HG03135 (cell line): ENCODE measurements at regions not wholly inside any gene's neighbourhood (a gene's known extent, or its start where the extent isn't known, plus 50 kb on each side); places are given as distances from the start of the nearest gene placed in this dataset.
"Not testable (repeated sequence)": the region's sequence is repeated elsewhere in the genome, so short reads cannot be mapped to it uniquely, and the experiment has no call there.

Experiments used
- ATAC-seq: cut with Tn5 transposase; IDR thresholded peaks from one replicate; pipeline ENCODE4 v1.9.1; 2021; ENCODE audit warnings: mild to moderate bottlenecking, moderate library complexity; ENCODE audit not compliant: unreplicated experiment

DNA sequence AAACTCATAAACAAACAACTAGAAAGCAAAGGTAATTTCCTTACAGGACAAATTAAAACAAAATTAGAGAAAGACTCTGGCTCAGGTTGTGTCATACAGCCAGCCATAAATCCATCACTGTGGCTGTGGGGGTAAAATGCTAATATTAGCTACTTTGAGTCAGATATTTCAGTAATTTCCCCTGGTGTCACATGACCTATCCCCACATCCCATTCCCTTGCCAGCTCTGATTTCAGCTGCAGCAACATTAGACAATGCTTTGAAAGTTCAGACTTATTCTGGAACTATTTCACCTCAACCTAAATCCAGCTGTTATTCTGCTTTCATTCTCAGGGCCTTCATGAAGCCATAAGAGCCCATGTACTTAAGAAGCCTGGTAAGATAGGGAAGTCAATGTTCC lies 55.3 kb downstream of the RPL10L start:
- no peak for ATAC-seq

DNA sequence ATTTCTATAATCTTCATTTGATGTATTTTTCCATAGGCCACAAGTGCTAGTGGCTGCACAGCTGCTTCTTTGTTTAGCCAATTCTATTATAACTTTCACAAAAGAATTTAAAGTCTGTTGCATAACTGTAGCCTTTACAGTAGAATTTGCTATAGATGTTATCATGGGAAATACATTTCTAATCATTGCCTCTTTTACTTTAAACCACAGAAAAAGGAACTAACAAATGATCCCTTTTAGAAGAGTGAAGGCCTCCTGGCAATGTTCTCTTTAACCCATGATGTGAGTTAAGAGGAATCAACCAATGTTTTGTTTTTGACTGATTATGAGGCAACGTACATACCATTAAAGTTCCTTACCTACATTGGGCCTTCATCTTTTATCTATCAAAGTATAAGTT lies 68.8 kb downstream of the RPL10L start:
- ATAC-seq, result no peak

DNA sequence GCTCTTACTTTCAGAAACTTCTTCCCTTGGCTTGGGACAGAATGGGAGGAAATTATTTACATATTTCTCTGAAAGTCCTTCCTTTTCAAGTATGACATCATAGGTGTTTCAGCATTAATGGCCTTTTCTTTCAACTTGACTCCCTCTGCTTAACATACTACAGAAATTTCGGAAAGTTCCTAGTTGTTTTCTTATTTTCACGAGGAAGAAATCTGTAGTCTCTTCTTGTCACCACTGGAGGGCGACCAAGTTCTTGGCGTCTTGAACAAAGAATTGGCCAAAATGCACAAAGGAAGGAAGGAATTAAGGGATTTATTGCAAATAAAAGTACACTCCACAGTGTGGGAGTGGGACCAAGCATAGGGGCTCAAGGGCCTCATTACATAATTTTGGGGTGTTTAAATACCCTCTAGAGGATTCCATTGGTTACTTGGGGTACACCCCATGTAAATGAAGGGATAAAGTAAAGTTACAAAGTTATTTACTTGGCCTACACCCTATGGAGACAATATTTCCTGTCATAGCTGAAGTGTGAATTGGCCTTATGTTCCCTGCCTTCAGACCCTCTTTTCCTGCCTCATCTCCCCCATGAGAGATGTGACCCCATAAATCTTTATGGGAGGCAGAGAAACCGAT lies 70.4 kb downstream of the RPL10L start:
- no peak for ATAC-seq

GRCh38 chr14:46574978-46575375 lies 76.6 kb downstream of the RPL10L start:
- no peak for ATAC-seq

GRCh38 chr14:46574221-46574977 lies 77.2 kb downstream of the RPL10L start:
- ATAC-seq, result no peak

DNA sequence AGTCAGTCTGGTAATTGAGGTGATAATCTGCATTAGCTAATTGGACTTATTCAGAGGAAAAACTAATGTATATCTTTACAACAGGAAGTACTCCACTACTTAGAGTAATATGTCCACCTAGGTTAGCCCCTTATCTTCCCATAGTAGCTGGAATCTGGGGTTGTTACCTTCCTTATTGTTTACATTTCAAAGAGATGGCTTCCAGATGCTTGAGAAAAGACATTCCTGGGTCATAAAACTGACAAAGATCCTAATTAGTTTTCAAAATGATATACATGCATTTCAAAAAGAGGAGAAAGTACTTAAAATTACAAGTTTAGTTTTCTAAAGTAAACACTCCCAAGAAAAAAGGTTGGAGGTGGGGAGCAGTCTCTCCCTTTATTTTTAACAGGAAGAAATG lies 78.1 kb downstream of the RPL10L start:
- no peak for ATAC-seq

GRCh38 chr14:46571970-46572369 lies 79.6 kb downstream of the RPL10L start:
- ATAC-seq, result no peak

DNA sequence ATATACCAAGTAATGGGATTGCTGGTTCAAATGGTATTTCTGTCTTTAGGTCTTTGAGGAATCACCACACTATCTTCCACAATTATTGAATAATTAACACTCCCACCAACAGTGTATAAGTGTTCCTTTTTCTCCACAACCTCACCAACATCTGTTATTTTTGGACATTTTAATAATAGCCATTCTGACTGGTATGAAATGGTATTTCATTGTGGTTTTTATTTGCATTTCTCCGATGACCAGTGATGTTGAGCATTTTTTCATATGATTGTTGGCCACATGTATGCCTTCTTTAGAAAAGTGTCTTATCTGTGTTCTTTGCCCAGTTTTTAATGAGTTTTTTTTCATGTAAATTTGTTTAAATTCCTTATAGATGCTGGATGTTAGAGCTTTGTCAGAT lies 83.4 kb downstream of the RPL10L start:
- ATAC-seq, result not testable (repeated sequence)

- ATAC-seq, result no peak
Observed at GRCh38 chr14:46550836-46551235, 100.7 kb downstream of the RPL10L start.

DNA sequence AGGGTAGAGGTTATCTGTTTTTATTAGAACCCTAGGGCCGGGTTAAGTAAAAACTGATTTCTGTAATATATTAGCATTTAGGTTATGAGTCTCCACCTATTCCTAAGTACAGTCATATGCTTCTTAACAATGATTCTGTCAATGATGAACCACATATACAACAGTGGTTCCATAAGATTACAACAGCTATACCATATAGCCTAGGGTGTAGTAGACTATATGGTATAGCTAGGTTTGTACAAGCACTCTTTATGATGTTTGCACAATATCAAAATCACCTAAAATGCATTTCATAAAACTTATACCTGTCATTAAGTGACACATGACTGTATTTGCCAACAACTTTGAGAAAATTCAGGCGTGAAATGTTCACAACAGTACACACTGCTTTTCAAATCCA lies 110.6 kb downstream of the RPL10L start:
- no peak for ATAC-seq

GRCh38 chr14:46519121-46519520 lies 132.5 kb downstream of the RPL10L start:
- no peak for ATAC-seq

DNA sequence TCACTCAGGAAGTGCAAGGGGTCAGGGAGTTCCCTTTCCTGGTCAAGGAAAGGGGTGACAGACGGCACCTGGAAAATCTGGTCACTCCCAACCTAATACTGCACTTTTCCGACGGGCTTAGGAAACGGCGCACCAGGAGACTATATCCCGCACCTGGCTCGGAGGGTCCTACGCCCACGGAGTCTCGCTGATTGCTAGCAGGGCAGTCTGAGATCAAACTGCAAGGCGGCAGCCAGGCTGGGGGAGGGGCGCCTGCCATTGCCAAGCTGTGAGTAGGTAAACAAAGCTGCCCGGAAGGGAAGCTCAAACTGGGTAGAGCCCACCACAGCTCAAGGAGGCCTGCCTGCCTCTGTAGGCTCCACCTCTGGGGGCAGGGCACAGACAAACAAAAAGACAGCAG lies 142.8 kb downstream of the RPL10L start:
- ATAC-seq, result not testable (repeated sequence)

GRCh38 chr14:46499521-46499920 lies 152.1 kb downstream of the RPL10L start:
- ATAC-seq, result no peak

DNA sequence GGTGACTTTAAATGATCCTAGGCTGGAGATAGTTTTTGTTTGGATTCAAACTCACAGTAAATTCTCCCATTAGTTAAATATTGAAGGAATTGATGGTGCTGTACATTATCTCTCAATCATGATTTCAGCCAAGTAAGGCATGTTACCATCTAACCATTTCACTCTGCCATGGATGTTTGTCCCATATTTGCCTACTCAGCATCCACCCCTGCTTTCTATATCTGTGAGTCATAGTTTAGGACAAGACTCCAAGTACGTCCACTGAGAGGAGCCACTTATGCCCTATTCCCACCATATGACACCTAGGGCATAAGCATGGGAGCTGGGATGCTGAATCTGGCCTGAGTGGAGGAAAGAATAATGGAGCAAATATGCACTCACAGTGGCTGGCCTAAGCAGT lies 155.2 kb downstream of the RPL10L start:
- no peak for ATAC-seq

GRCh38 chr14:46490238-46490685 lies 161.3 kb downstream of the RPL10L start:
- peak; percentile 95 for ATAC-seq

DNA sequence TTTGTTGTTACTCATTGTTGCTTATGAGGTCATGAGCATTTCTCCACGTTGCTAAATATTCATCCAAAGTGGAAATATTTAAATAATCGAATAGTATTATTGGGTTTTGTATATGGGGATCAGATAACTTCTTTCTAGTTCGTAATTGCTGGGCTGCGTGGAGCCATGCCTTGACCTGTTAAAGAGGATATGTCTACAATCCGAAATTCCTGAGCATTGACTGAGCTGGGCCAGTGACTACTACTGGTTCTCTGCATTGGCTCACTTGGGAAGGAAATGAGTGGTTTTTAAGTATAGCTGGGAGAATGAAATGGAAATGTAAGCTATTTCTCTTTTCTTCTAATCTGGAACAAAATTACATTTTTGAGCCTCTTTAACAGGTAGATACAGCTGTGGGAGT lies 163.2 kb downstream of the RPL10L start:
- ATAC-seq, result no peak

DNA sequence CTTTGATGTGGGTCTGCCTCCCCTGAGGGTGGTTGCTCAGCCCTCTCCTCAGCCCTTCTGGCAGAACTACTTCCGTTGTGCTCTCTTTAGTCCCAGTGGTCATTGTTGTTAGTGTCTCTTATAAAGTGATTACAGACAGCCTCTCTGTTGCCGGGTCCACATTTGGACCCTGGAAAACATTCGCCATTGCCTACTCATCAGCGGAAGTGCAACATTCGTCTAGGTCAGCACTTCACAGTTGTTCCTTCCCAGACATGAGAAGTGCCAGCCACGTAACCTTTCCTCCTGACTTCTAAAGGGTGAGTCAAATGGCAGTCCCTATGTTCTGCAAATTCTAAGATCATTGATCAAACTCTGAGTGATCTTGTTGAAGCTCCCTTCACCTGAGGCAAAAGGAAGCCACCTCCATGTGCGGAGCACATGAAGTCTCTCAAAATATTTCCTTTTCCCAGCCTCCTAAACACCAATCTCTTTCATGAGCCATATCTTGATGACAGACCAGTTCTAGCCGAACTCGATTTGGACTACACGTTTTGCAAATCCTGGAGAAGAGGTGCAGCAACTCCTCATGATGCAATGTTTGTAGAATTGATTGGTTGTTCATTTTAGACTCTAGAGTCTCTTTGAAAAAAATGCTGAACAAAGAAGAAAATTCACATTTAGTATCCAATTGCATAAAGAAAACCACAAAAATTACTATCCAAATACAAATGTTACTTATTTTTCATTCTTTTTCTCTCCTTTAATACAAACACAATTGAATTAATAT lies 163.8 kb downstream of the RPL10L start:
- no peak for ATAC-seq

DNA sequence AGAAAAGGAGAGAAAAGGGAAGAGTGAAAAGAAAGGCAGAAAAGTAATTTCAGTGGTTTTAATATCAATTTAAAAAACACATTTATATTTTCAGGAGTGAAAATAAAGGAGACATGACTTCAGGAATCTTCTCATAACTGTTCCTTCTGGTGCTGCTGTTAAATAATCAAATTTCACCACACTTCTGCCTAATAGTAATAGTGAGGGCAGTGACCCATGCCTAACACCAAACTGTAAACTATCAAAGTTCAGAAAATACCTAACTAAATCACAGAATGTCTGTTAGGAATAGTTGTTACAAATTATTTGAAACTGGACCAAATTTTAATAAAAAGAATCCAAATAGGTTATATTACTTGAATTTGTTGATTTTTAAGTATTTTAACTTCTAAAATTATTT lies 169.4 kb downstream of the RPL10L start:
- no peak for ATAC-seq

DNA sequence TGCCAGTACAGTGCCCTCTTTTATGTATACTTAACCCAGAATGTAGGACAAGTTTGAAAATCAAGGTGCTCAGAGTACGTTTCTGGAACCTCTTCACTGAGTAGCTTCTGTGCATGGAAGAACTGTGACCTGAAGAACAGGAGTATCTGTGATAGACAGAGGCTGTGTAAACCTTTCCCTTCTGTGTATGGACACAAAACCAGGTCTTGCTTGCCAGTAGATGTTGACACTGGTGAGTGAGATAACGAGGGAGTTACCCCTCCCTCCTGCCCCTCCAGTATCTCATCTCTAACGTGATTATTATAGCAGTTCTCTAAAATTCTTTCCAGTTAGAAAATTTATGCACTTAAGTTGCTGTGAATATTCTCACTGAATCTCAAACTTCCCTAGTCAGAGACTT lies 170.8 kb downstream of the RPL10L start:
- no peak for ATAC-seq

DNA sequence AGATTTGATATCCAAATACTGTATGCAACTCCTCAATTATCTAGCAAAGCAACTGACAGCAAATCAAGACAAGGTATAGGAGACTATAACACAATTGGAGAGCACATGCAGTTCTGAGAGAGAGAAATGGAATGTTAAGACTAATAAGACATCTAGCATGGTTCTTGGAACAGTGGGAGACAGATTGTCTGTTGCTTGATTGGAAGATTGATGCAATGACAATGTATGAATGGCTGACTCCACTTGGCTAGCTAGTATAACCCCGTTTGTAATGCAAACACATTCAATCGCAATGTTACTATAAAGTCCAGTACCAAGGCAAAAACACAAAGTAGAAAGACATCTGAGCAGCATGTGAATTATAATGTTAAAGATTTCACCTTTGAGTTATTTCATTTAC lies 179.3 kb downstream of the RPL10L start:
- no peak for ATAC-seq

DNA sequence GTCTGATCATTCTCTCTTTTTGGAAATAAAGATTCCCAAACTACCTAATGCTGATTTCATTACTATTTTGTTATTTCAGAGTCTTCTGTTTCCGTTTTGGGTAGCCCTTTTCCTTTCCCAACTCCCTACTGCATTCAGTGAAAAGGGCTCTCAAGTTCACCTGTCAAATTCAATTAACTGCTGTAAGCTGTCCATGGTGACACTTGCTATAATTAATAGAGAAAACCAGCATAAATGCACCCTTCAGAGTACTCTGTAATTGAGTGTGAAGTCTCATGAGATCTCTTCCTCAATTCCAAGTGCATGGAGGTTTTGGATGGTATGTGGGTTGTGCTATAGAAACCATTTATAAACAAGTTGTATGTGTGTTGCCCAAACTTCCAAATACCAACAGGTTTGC lies 187.2 kb downstream of the RPL10L start:
- ATAC-seq, result no peak

- ATAC-seq, result no peak
Observed at GRCh38 chr14:46451800-46452199, 199.8 kb downstream of the RPL10L start.
